H9 (cell line): ENCODE measurements at regions not wholly inside any gene's neighbourhood (a gene's known extent, or its start where the extent isn't known, plus 50 kb on each side); places are given as distances from the start of the nearest gene placed in this dataset.

Experiments
- DNase-seq: peaks from one replicate; pipeline ENCODE4 v3.0.0-alpha.2; 2017
- H2AFZ ChIP-seq: one replicate; pipeline ENCODE4 v1.6.1; 2013; ENCODE audit warnings: mild to moderate bottlenecking, low read length, control low read depth, moderate library complexity
- H2AK5ac ChIP-seq: 2 replicates; pipeline ENCODE4 v1.6.1; 2013; ENCODE audit warnings: low read length, control low read depth, mixed read lengths; ENCODE audit not compliant: insufficient read length
- H2BK120ac ChIP-seq: one replicate; pipeline ENCODE4 v1.6.1; 2013; ENCODE audit warnings: low read depth, mild to moderate bottlenecking, low read length, control low read depth, inconsistent platforms; ENCODE audit not compliant: poor library complexity, severe bottlenecking
- H2BK12ac ChIP-seq: 2 replicates; pipeline ENCODE4 v1.6.1; 2013; ENCODE audit warnings: low read length, control low read depth, mixed read lengths, low read depth; ENCODE audit not compliant: insufficient read length
- H2BK15ac ChIP-seq: 2 replicates; pipeline ENCODE4 v1.6.1; 2013; ENCODE audit warnings: low read depth, low read length, control low read depth
- H2BK20ac ChIP-seq: one replicate; pipeline ENCODE4 v1.6.1; 2013; ENCODE audit warnings: low read depth, mild to moderate bottlenecking, low read length, control low read depth, inconsistent platforms; ENCODE audit not compliant: poor library complexity, severe bottlenecking
- H2BK5ac ChIP-seq: 2 replicates; pipeline ENCODE4 v1.6.1; 2013; ENCODE audit warnings: low read length, control low read depth, mixed read lengths; ENCODE audit not compliant: insufficient read length
- H3K14ac ChIP-seq: 2 replicates; pipeline ENCODE4 v1.6.1; 2013; ENCODE audit warnings: low read length, control low read depth; ENCODE audit not compliant: insufficient read depth
- H3K18ac ChIP-seq: 2 replicates; pipeline ENCODE4 v1.6.1; 2013; ENCODE audit warnings: low read depth, mild to moderate bottlenecking, mixed read lengths, low read length, control low read depth; ENCODE audit not compliant: insufficient read length
- H3K23ac ChIP-seq: 2 replicates; pipeline ENCODE4 v1.6.1; 2013; ENCODE audit warnings: low read length, control low read depth, mixed read lengths, low read depth; ENCODE audit not compliant: insufficient read length
- H3K23me2 ChIP-seq: 2 replicates; pipeline ENCODE4 v1.6.1; 2013; ENCODE audit warnings: low read depth, mild to moderate bottlenecking, mixed read lengths, low read length, control low read depth; ENCODE audit not compliant: insufficient read length, poor library complexity, severe bottlenecking
- H3K27ac ChIP-seq: 2 replicates; pipeline ENCODE4 v1.5.1; 2013; ENCODE audit warnings: low read length, control low read depth, mixed read lengths, low read depth; ENCODE audit not compliant: insufficient read length
- H3K27me3 ChIP-seq: 2 replicates; pipeline ENCODE4 v1.6.1; 2013; ENCODE audit warnings: low read length, control low read depth, inconsistent platforms; ENCODE audit not compliant: insufficient read depth
- H3K4ac ChIP-seq: 2 replicates; pipeline ENCODE4 v1.6.1; 2013; ENCODE audit warnings: low read depth, mild to moderate bottlenecking, control low read depth, inconsistent platforms, low read length, moderate library complexity
- H3K4me1 ChIP-seq: 2 replicates; pipeline ENCODE4 v1.6.1; 2013; ENCODE audit warnings: low read length, control low read depth, inconsistent platforms; ENCODE audit not compliant: insufficient read depth
- H3K4me2 ChIP-seq: 2 replicates; pipeline ENCODE4 v1.6.1; 2013; ENCODE audit warnings: low read length, control low read depth, mixed read lengths; ENCODE audit not compliant: insufficient read length, insufficient read depth
- H3K56ac ChIP-seq: 2 replicates; pipeline ENCODE4 v1.6.1; 2013; ENCODE audit warnings: low read depth, mild to moderate bottlenecking, mixed read lengths, low read length, control low read depth; ENCODE audit not compliant: insufficient read length
- H3K79me1 ChIP-seq: 2 replicates; pipeline ENCODE4 v1.6.1; 2013; ENCODE audit warnings: low read depth, mild to moderate bottlenecking, moderate library complexity, low read length, control low read depth, inconsistent platforms; ENCODE audit not compliant: insufficient read depth, poor library complexity, severe bottlenecking
- H3K79me2 ChIP-seq: 2 replicates; pipeline ENCODE4 v1.6.1; 2013; ENCODE audit warnings: low read length, control low read depth, inconsistent platforms; ENCODE audit not compliant: insufficient read depth
- H3K9ac ChIP-seq: 2 replicates; pipeline ENCODE4 v1.6.1; 2013; ENCODE audit warnings: low read length, control low read depth, mixed read lengths; ENCODE audit not compliant: insufficient read length; ENCODE audit errors: extremely low read depth
- H3K9me3 ChIP-seq: one replicate; pipeline ENCODE4 v1.6.1; 2013; ENCODE audit warnings: low read depth, low read length, inconsistent platforms; ENCODE audit not compliant: control insufficient read depth
- H3T11ph ChIP-seq: one replicate; pipeline ENCODE4 v1.6.1; 2013; ENCODE audit warnings: mild to moderate bottlenecking, low read length, control low read depth, inconsistent platforms
- H4K20me1 ChIP-seq: one replicate; pipeline ENCODE4 v1.6.1; 2013; ENCODE audit not compliant: control insufficient read depth, insufficient read length, insufficient read depth
- H4K5ac ChIP-seq: 2 replicates; pipeline ENCODE4 v1.6.1; 2013; ENCODE audit warnings: low read depth, mild to moderate bottlenecking, mixed read lengths, low read length, control low read depth; ENCODE audit not compliant: insufficient read length
- H4K8ac ChIP-seq: replicated peaks from 2 replicates; pipeline ENCODE4 v1.6.1; 2013; ENCODE audit warnings: low read length, control low read depth, mixed read lengths, low read depth; ENCODE audit not compliant: insufficient read length
- H4K91ac ChIP-seq: 2 replicates; pipeline ENCODE4 v1.6.1; 2013; ENCODE audit warnings: low read depth, mild to moderate bottlenecking, moderate library complexity, mixed read lengths, low read length, control low read depth; ENCODE audit not compliant: insufficient read length
- H3K27ac Mint-ChIP-seq, 3 experiments: 2 replicates in 2 of 3; 3 replicates in 1 of 3; pipeline ENCODE4 v1.8.0; 2020 to 2021; ENCODE audit warnings: mixed read lengths in 3 of 3, mild to moderate bottlenecking in 1 of 3, moderate library complexity in 1 of 3
- H3K27me3 Mint-ChIP-seq: 2 replicates; pipeline ENCODE4 v1.8.0; 2021; ENCODE audit warnings: low read depth, mild to moderate bottlenecking, moderate library complexity, mixed read lengths
- H3K36me3 Mint-ChIP-seq, 3 experiments: 2 replicates in 2 of 3; 3 replicates in 1 of 3; pipeline ENCODE4 v1.8.0; 2020 to 2021; ENCODE audit warnings: low read depth in 3 of 3, mixed read lengths in 3 of 3; ENCODE audit not compliant: insufficient read depth in 1 of 3
- H3K4me1 Mint-ChIP-seq, 2 experiments: 2 replicates each; pipeline ENCODE4 v1.8.0; 2020; ENCODE audit warnings: mixed read lengths in 2 of 2
- H3K4me3 Mint-ChIP-seq, 2 experiments: 2 replicates in 1 of 2; 3 replicates in 1 of 2; pipeline ENCODE4 v1.8.0; 2020 to 2021; ENCODE audit warnings: mild to moderate bottlenecking in 2 of 2, mixed read lengths in 2 of 2, moderate library complexity in 1 of 2
- H3K9me3 Mint-ChIP-seq, 2 experiments: 2 replicates in 1 of 2; 3 replicates in 1 of 2; pipeline ENCODE4 v1.8.0; 2020; ENCODE audit warnings: mild to moderate bottlenecking in 2 of 2, mixed read lengths in 2 of 2, moderate library complexity in 1 of 2
- CTCF ChIP-seq: fragments of 200-600 bp; sonication (generic); conservative IDR thresholded peaks from 3 replicates; pipeline ENCODE4 v1.8.0; 2021; ENCODE audit warnings: antibody characterized with exemption, mild to moderate bottlenecking
- WGBS: extraction: QIAGEN DNeasy Blood & Tissue Kit; methylation state at CpG from one replicate; pipeline ENCODE4 v1.1.7; 2013; ENCODE audit warnings: missing lambda C conversion rate, low lambda C conversion rate, mixed read lengths; ENCODE audit not compliant: insufficient read length; ENCODE audit errors: extremely low coverage; 5-methylcytosine and 5-hydroxymethylcytosine counted together

- no peak overlapping the region for H3K4me2 ChIP-seq
- no peak overlapping the region for H3K4ac ChIP-seq
- Mint-ChIP-seq H3K27ac (peak overlapping the region in 1 of 3 experiments; percentile 71; a peak in 1 of 7 replicates), H3K36me3 (no peaks in the 10 kb centered on the region), H3K4me3 (no peak overlapping the region), H3K27me3 (no peaks in the 10 kb centered on the region), H3K9me3 (no peaks in the 10 kb centered on the region), H3K4me1 (no peaks in the 10 kb centered on the region)
- H4K20me1 ChIP-seq = no peaks in the 10 kb centered on the region
- H4K91ac ChIP-seq = no peak overlapping the region
- H3K56ac ChIP-seq = no peak overlapping the region
- H3K23ac ChIP-seq = no peak overlapping the region
- H2BK5ac ChIP-seq = no peak overlapping the region
- H2AFZ ChIP-seq = no peak overlapping the region
- no peak overlapping the region for H2AK5ac ChIP-seq
- H4K8ac ChIP-seq = no peak overlapping the region
- H2BK120ac ChIP-seq = no peak overlapping the region
- no peak overlapping the region for H3T11ph ChIP-seq
- no peak overlapping the region for H2BK15ac ChIP-seq
- no peak overlapping the region for H3K27ac ChIP-seq
- no peak overlapping the region for H3K14ac ChIP-seq
- DNase-seq = no peak
- no peak for TF ChIP-seq CTCF
- no peaks in the 10 kb centered on the region for H3K27me3 ChIP-seq
- H4K5ac ChIP-seq = no peak overlapping the region
- H3K18ac ChIP-seq = no peak overlapping the region
- H3K9me3 ChIP-seq = no peaks in the 10 kb centered on the region
- no peaks in the 10 kb centered on the region for H3K23me2 ChIP-seq
- no CpG with 5 or more reads among the region's 3 CpGs for WGBS
- H3K9ac ChIP-seq = no peak overlapping the region
- H3K4me1 ChIP-seq = no peaks in the 10 kb centered on the region
- no peak overlapping the region for H2BK12ac ChIP-seq
- H3K79me1 ChIP-seq = no peaks in the 10 kb centered on the region
- no peaks in the 10 kb centered on the region for H3K79me2 ChIP-seq
- no peak overlapping the region for H2BK20ac ChIP-seq
These were observed 64.9 kb upstream of the IL12B start for GRCh38 chr5:159395202-159395601.
